Fibroblast of lung (primary cell): ENCODE measurements at regions not wholly inside any gene's neighbourhood (a gene's known extent, or its start where the extent isn't known, plus 50 kb on each side); places are given as distances from the start of the nearest gene placed in this dataset.

ENCODE experiments used
- DNase-seq, 2 donors: peaks; one replicate each; pipeline versions ENCODE4 v3.0.0 to v3.0.0-alpha.2; 2010; ENCODE audit warnings: low read depth in 2 of 2
- H2AFZ ChIP-seq: 2 replicates; pipeline ENCODE4 v1.5.1; 2012; ENCODE audit warnings: low read length, control low read depth, inconsistent platforms
- H3K27ac ChIP-seq: 2 replicates; pipeline ENCODE4 v1.5.1; 2011; ENCODE audit warnings: low read length, control low read depth; ENCODE audit not compliant: insufficient read depth
- H3K27me3 ChIP-seq: 2 replicates; pipeline ENCODE4 v1.5.1; 2011; ENCODE audit warnings: mild to moderate bottlenecking, low read length; ENCODE audit not compliant: control insufficient read depth, insufficient read depth
- H3K36me3 ChIP-seq: 2 replicates; pipeline ENCODE4 v1.5.1; 2011; ENCODE audit warnings: low read length; ENCODE audit not compliant: control insufficient read depth, insufficient read depth
- H3K4me1 ChIP-seq: 2 replicates; pipeline ENCODE4 v1.5.1; 2011; ENCODE audit warnings: low read length; ENCODE audit not compliant: control insufficient read depth, insufficient read depth; ENCODE audit errors: extremely low read depth
- H3K4me2 ChIP-seq: 2 replicates; pipeline ENCODE4 v1.5.1; 2011; ENCODE audit warnings: low read length, control low read depth; ENCODE audit not compliant: insufficient read depth; ENCODE audit errors: extremely low read depth
- H3K4me3 ChIP-seq, 4 experiments: fragments of 200-600 bp in 1 of 4; sonication (generic) in 1 of 4; replicated peaks in 1 of 4; 2 replicates each; pipeline ENCODE4 v1.5.1; 2011 to 2016; ENCODE audit warnings: low read length in 4 of 4, low read depth in 3 of 4, mild to moderate bottlenecking in 3 of 4, control low read depth in 2 of 4, inconsistent platforms in 1 of 4, mixed read lengths in 1 of 4; ENCODE audit not compliant: insufficient read depth in 1 of 4; ENCODE audit errors: control extremely low read depth in 1 of 4
- H3K79me2 ChIP-seq: 2 replicates; pipeline ENCODE4 v1.5.1; 2012; ENCODE audit warnings: mild to moderate bottlenecking, low read length, inconsistent platforms; ENCODE audit not compliant: control insufficient read depth, insufficient read depth
- H3K9ac ChIP-seq: 2 replicates; pipeline ENCODE4 v1.5.1; 2011; ENCODE audit warnings: mild to moderate bottlenecking, low read length, control low read depth; ENCODE audit not compliant: insufficient read depth
- H3K9me3 ChIP-seq: 2 replicates; pipeline ENCODE4 v1.5.1; 2012; ENCODE audit warnings: low read depth, low read length; ENCODE audit not compliant: control insufficient read depth, insufficient read depth
- H4K20me1 ChIP-seq: 2 replicates; pipeline ENCODE4 v1.5.1; 2011; ENCODE audit warnings: low read length; ENCODE audit not compliant: control insufficient read depth, insufficient read depth; ENCODE audit errors: extremely low read depth
- EZH2 ChIP-seq: IDR thresholded peaks from 2 replicates; pipeline ENCODE4 v1.5.1; 2012; ENCODE audit warnings: low read length, control low read depth, mild to moderate bottlenecking; ENCODE audit errors: missing control alignments
- TF ChIP-seq, protein P1 (sequence below), 2 donors: IDR thresholded peaks in 1 of 2; conservative IDR thresholded peaks in 1 of 2; 1 replicate in 1 of 2; 2 replicates in 1 of 2; pipeline ENCODE4 v1.5.1; 2011 to 2012; ENCODE audit warnings: low read length in 2 of 2, control low read depth in 1 of 2, inconsistent platforms in 1 of 2, low read depth in 1 of 2, mild to moderate bottlenecking in 1 of 2

DNA sequence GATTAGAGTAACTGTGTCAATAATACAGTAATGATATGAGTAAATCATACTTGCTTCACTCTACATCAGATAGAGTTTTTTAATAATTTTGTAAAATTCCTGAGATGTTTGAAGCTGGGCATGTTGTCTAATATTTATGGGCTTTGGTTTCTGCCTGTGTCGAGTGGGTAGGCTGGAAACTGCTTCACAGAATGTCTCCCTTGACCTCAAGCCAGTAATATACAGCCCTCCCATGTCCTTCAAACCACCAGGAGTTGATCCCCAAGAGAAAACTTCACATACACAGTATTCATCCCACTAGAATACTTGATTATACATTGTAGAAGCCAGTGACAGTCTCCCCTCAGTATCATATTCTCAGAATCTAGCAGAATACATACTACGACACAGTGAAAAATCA is 284.8 kb upstream of the TENM3 start:
- Histone ChIP-seq H2AFZ (no peak overlapping the region), H3K27ac (no peak overlapping the region), H3K4me2 (no peak overlapping the region), H3K4me3 (no peak overlapping the region), H3K9me3 (no peaks in the 10 kb centered on the region), H3K27me3 (no peaks in the 10 kb centered on the region), H3K4me1 (peaks cover 3% of the 10 kb centered on the region), H3K9ac (no peak overlapping the region), H4K20me1 (no peaks in the 10 kb centered on the region), H3K79me2 (no peaks in the 10 kb centered on the region), H3K36me3 (no peaks in the 10 kb centered on the region)
- peak in 1 of 2 donors; percentile 49 for DNase-seq
- TF ChIP-seq, protein P1, sequence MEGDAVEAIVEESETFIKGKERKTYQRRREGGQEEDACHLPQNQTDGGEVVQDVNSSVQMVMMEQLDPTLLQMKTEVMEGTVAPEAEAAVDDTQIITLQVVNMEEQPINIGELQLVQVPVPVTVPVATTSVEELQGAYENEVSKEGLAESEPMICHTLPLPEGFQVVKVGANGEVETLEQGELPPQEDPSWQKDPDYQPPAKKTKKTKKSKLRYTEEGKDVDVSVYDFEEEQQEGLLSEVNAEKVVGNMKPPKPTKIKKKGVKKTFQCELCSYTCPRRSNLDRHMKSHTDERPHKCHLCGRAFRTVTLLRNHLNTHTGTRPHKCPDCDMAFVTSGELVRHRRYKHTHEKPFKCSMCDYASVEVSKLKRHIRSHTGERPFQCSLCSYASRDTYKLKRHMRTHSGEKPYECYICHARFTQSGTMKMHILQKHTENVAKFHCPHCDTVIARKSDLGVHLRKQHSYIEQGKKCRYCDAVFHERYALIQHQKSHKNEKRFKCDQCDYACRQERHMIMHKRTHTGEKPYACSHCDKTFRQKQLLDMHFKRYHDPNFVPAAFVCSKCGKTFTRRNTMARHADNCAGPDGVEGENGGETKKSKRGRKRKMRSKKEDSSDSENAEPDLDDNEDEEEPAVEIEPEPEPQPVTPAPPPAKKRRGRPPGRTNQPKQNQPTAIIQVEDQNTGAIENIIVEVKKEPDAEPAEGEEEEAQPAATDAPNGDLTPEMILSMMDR (conservative IDR thresholded peaks at IDR 0.05 in 1 of 2, IDR thresholded peaks at IDR 0.05 in 1 of 2; ENCODE audit: low read depth in 1 of 2, low read length in 2 of 2), result no peak
- no peak for TF ChIP-seq EZH2

DNA sequence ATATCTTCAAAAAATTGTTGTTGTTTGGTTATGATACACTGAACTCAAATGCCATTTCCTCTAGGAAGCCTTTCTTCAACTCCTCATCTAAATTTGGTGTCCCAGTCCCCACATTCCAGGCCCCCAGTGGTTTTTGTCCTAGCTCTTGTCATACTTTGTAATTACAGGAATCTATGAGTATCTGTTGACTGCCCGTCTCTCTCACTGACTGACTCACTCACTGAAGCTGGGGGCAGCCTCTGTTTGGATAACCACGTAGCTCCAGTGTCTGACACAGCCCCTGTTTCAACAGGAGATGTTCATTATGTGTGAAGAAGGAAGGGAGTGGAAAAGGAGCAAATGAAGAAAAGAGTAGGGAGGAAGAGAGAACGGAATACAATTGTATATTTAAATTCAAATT is 284.1 kb upstream of the TENM3 start:
- Histone ChIP-seq H3K9me3 (no peaks in the 10 kb centered on the region), H3K9ac (no peak overlapping the region), H3K79me2 (no peaks in the 10 kb centered on the region), H3K4me2 (peak overlapping the region; percentile 61), H3K4me3 (no peak overlapping the region), H4K20me1 (no peaks in the 10 kb centered on the region), H2AFZ (no peak overlapping the region), H3K27ac (no peak overlapping the region), H3K4me1 (peaks cover 3% of the 10 kb centered on the region), H3K27me3 (no peaks in the 10 kb centered on the region), H3K36me3 (no peaks in the 10 kb centered on the region)
- peak; percentile 57 to 94 for DNase-seq
- TF ChIP-seq, protein P1 (conservative IDR thresholded peaks at IDR 0.05 in 1 of 2, IDR thresholded peaks at IDR 0.05 in 1 of 2; ENCODE audit: low read depth in 1 of 2, low read length in 2 of 2), result no peak
- TF ChIP-seq EZH2, result no peak

DNA sequence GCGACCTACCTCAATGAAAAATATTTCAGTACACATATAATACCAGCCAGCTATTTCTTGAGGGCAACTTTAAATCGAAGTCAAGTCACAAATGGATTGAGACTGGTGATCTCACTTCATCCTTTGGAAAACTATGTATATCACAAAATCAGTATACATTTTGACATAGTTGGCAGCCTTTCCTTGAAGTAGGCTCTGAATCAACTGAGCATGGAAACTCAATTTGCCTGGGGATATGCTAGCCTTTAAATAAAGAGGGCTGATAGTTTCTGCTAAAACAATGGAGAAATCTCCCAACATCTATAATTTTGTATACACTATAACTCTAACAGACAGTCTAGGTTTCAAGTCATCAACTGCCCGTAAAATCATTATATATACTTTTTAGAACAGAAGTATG is 282.8 kb upstream of the TENM3 start:
- Histone ChIP-seq H3K36me3 (no peaks in the 10 kb centered on the region), H3K27ac (no peak overlapping the region), H3K9me3 (no peaks in the 10 kb centered on the region), H3K9ac (no peak overlapping the region), H3K4me3 (no peak overlapping the region), H3K4me2 (no peak overlapping the region), H3K79me2 (no peaks in the 10 kb centered on the region), H3K4me1 (peaks cover 3% of the 10 kb centered on the region), H2AFZ (no peak overlapping the region), H4K20me1 (no peaks in the 10 kb centered on the region), H3K27me3 (no peaks in the 10 kb centered on the region)
- DNase-seq, result no peak
- TF ChIP-seq, protein P1 (conservative IDR thresholded peaks at IDR 0.05 in 1 of 2, IDR thresholded peaks at IDR 0.05 in 1 of 2; ENCODE audit: low read depth in 1 of 2, low read length in 2 of 2), result no peak
- no peak for TF ChIP-seq EZH2
